Naive thymus-derived CD4-positive, alpha-beta T cell (primary cell): ENCODE measurements at regions not wholly inside any gene's neighbourhood (a gene's known extent, or its start where the extent isn't known, plus 50 kb on each side); places are given as distances from the start of the nearest gene placed in this dataset.

Source experiments
- ATAC-seq: fragments of 150-1000 bp; cut with Tn5 transposase; 2 replicates; pipeline ENCODE4 v1.10.0; 2021; ENCODE audit warnings: mild to moderate bottlenecking, moderate library complexity
- CTCF ChIA-PET: fragments of 350-600 bp; sonication (Branson Sonifier 250); formaldehyde crosslinking; loops from one replicate; lab custom pipeline; 2021; ENCODE audit warnings: antibody characterized with exemption; lab: Charles Lee
- POLR2A ChIA-PET: fragments of 350-600 bp; sonication (Branson Sonifier 250); formaldehyde crosslinking; loops from one replicate; lab custom pipeline; 2021; ENCODE audit warnings: antibody characterized with exemption, inconsistent platforms; lab: Charles Lee
- DNase-seq, 9 donors: peaks; one replicate each; pipeline versions ENCODE4 v3.0.0 to v3.0.0-alpha.2; 2020 to 2022; ENCODE audit warnings: mixed read lengths in 1 of 9
- H3K27ac ChIP-seq: one replicate; pipeline ENCODE4 v1.7.0; 2013; ENCODE audit warnings: mild to moderate bottlenecking, low read depth, low read length, moderate library complexity
- H3K27me3 ChIP-seq, 2 donors: one replicate each; pipeline ENCODE4 v1.7.0; 2013; ENCODE audit warnings: low read length in 2 of 2, mild to moderate bottlenecking in 2 of 2, moderate library complexity in 2 of 2; ENCODE audit not compliant: control insufficient read depth in 2 of 2, insufficient read depth in 2 of 2
- H3K36me3 ChIP-seq, 3 experiments: 1 replicate in 2 of 3; 2 replicates in 1 of 3; pipeline ENCODE4 v1.7.0; 2013; ENCODE audit warnings: low read length in 3 of 3, mild to moderate bottlenecking in 3 of 3, moderate library complexity in 1 of 3; ENCODE audit not compliant: insufficient read depth in 3 of 3, control insufficient read depth in 2 of 3
- H3K4me1 ChIP-seq, 2 donors: one replicate each; pipeline ENCODE4 v1.7.0; 2013; ENCODE audit warnings: low read length in 2 of 2, mild to moderate bottlenecking in 2 of 2, moderate library complexity in 1 of 2; ENCODE audit not compliant: control insufficient read depth in 2 of 2, insufficient read depth in 2 of 2
- H3K4me3 ChIP-seq: 2 replicates; pipeline ENCODE4 v1.7.0; 2013; ENCODE audit warnings: mild to moderate bottlenecking, low read length
- H3K9me3 ChIP-seq, 3 experiments: 1 replicate in 2 of 3; 2 replicates in 1 of 3; pipeline ENCODE4 v1.7.0; 2013; ENCODE audit warnings: low read length in 3 of 3; ENCODE audit not compliant: control insufficient read depth in 2 of 3
- H3K27ac Mint-ChIP-seq, 9 donors: one replicate each; pipeline ENCODE4 v1.8.0; 2020 to 2022; ENCODE audit warnings: mixed read lengths in 9 of 9, mild to moderate bottlenecking in 8 of 9, moderate library complexity in 5 of 9, inconsistent platforms in 2 of 9
- H3K27me3 Mint-ChIP-seq, 5 donors: one replicate each; pipeline ENCODE4 v1.8.0; 2021 to 2022; ENCODE audit warnings: mixed read lengths in 5 of 5, mild to moderate bottlenecking in 1 of 5
- H3K36me3 Mint-ChIP-seq, 5 donors: one replicate each; pipeline ENCODE4 v1.8.0; 2020 to 2022; ENCODE audit warnings: mixed read lengths in 5 of 5, mild to moderate bottlenecking in 3 of 5, inconsistent platforms in 1 of 5
- H3K4me1 Mint-ChIP-seq, 7 donors: one replicate each; pipeline ENCODE4 v1.8.0; 2020 to 2022; ENCODE audit warnings: mixed read lengths in 7 of 7, mild to moderate bottlenecking in 3 of 7, inconsistent platforms in 1 of 7
- H3K4me3 Mint-ChIP-seq, 10 donors: one replicate each; pipeline ENCODE4 v1.8.0; 2020 to 2022; ENCODE audit warnings: mild to moderate bottlenecking in 10 of 10, mixed read lengths in 10 of 10, moderate library complexity in 6 of 10, inconsistent platforms in 2 of 10
- H3K9me3 Mint-ChIP-seq, 11 donors: one replicate each; pipeline ENCODE4 v1.8.0; 2020 to 2022; ENCODE audit warnings: mixed read lengths in 11 of 11, mild to moderate bottlenecking in 4 of 11, inconsistent platforms in 1 of 11, moderate library complexity in 1 of 11
- intact Hi-C, 2 donors: fragments of 100-400 bp; cut with micrococcal nuclease; formaldehyde crosslinking; loops; one replicate each; pipeline ENCODE4 v1.15.1; 2023

GRCh38 chrX:46040001-46040400, 505.2 kb downstream of the ZNF674 start:
- Mint-ChIP-seq H3K27me3 (peaks cover 0 to 7% (median 2%) of the 10 kb centered on the region in 5 donors), H3K27ac (no peak overlapping the region), H3K36me3 (peaks cover 0 to 6% (median 0%) of the 10 kb centered on the region in 5 donors), H3K9me3 (peaks cover 3 to 18% (median 9%) of the 10 kb centered on the region in 11 donors), H3K4me3 (no peak overlapping the region), H3K4me1 (peaks cover 0 to 6% (median 0%) of the 10 kb centered on the region in 7 donors)
- intact Hi-C loops, result no loop called here
- CTCF ChIA-PET, result no interaction called here
- no peaks in the 10 kb centered on the region for H3K4me1 ChIP-seq
- no peak overlapping the region for H3K4me3 ChIP-seq
- H3K36me3 ChIP-seq, result no peaks in the 10 kb centered on the region
- DNase-seq (no peak), ATAC-seq (no peak)
- H3K27ac ChIP-seq, result no peak overlapping the region
- POLR2A ChIA-PET, result no interaction called here
- no peaks in the 10 kb centered on the region for H3K27me3 ChIP-seq
- H3K9me3 ChIP-seq, result no peaks in the 10 kb centered on the region

- intact Hi-C loops, result no loop called here
- DNase-seq (no peak), ATAC-seq (no peak)
- Histone ChIP-seq H3K36me3 (no peaks in the 10 kb centered on the region), H3K4me1 (no peaks in the 10 kb centered on the region), H3K27me3 (no peaks in the 10 kb centered on the region), H3K4me3 (no peak overlapping the region), H3K9me3 (no peaks in the 10 kb centered on the region), H3K27ac (no peak overlapping the region)
- Mint-ChIP-seq H3K36me3 (peaks cover 0 to 6% (median 0%) of the 10 kb centered on the region in 5 donors), H3K27me3 (peaks cover 0 to 7% (median 2%) of the 10 kb centered on the region in 5 donors), H3K4me3 (no peak overlapping the region), H3K27ac (no peak overlapping the region), H3K4me1 (peaks cover 0 to 6% (median 0%) of the 10 kb centered on the region in 7 donors), H3K9me3 (peaks cover 3 to 18% (median 9%) of the 10 kb centered on the region in 11 donors)
- POLR2A ChIA-PET, result no interaction called here
- CTCF ChIA-PET, result no interaction called here
Measured at GRCh38 chrX:46039526-46039925, 505.7 kb downstream of the ZNF674 start.

- Mint-ChIP-seq H3K9me3 (peaks cover 2 to 9% (median 4%) of the 10 kb centered on the region in 11 donors), H3K36me3 (peaks cover 0 to 3% (median 0%) of the 10 kb centered on the region in 5 donors), H3K4me1 (peaks cover 0 to 6% (median 0%) of the 10 kb centered on the region in 7 donors), H3K27me3 (peaks cover 0 to 5% (median 4%) of the 10 kb centered on the region in 5 donors), H3K27ac (no peak overlapping the region), H3K4me3 (no peak overlapping the region)
- no peaks in the 10 kb centered on the region for H3K27me3 ChIP-seq
- H3K9me3 ChIP-seq, result no peaks in the 10 kb centered on the region
- intact Hi-C loops, result no loop called here
- ChIA-PET CTCF (no interaction called here), POLR2A (no interaction called here)
- no peak overlapping the region for H3K27ac ChIP-seq
- H3K4me3 ChIP-seq, result no peak overlapping the region
- DNase-seq (no peak), ATAC-seq (no peak)
- H3K36me3 ChIP-seq, result no peaks in the 10 kb centered on the region
- H3K4me1 ChIP-seq, result no peaks in the 10 kb centered on the region
Measured at GRCh38 chrX:46036508-46036907, 508.7 kb downstream of the ZNF674 start.

- H3K4me1 Mint-ChIP-seq, result peaks cover 0 to 4% (median 0%) of the 10 kb centered on the region in 7 donors
- H3K27me3 Mint-ChIP-seq, result peaks cover 0 to 4% (median 2%) of the 10 kb centered on the region in 5 donors
Measured at GRCh38 chrX:46034868-46035267, 510.4 kb downstream of the ZNF674 start.

GRCh38 chrX:46029777-46030176, 515.4 kb downstream of the ZNF674 start:
- CTCF ChIA-PET, result no interaction called here
- Histone ChIP-seq H3K27me3 (no peaks in the 10 kb centered on the region), H3K9me3 (no peaks in the 10 kb centered on the region), H3K36me3 (no peaks in the 10 kb centered on the region), H3K27ac (no peak overlapping the region), H3K4me3 (no peak overlapping the region), H3K4me1 (no peaks in the 10 kb centered on the region)
- ATAC-seq (no peak), DNase-seq (no peak)
- H3K4me1 Mint-ChIP-seq, result no peaks in the 10 kb centered on the region
- intact Hi-C loops, result no loop called here
- POLR2A ChIA-PET, result no interaction called here
- peaks cover 0 to 4% (median 0%) of the 10 kb centered on the region in 5 donors for H3K27me3 Mint-ChIP-seq
- no peak overlapping the region for H3K27ac Mint-ChIP-seq
- H3K9me3 Mint-ChIP-seq, result peaks cover 0 to 5% (median 0%) of the 10 kb centered on the region in 11 donors
- no peaks in the 10 kb centered on the region for H3K36me3 Mint-ChIP-seq
- no peak overlapping the region for H3K4me3 Mint-ChIP-seq

More at GRCh38 chrX:46034868-46035267, 510.4 kb downstream of the ZNF674 start:
- POLR2A ChIA-PET, result no interaction called here
- DNase-seq (no peak), ATAC-seq (no peak)
- Mint-ChIP-seq H3K27ac (no peak overlapping the region), H3K4me3 (no peak overlapping the region), H3K36me3 (no peaks in the 10 kb centered on the region), H3K9me3 (peaks cover 0 to 4% (median 0%) of the 10 kb centered on the region in 11 donors)
- Histone ChIP-seq H3K27ac (no peak overlapping the region), H3K27me3 (no peaks in the 10 kb centered on the region), H3K36me3 (no peaks in the 10 kb centered on the region), H3K4me1 (no peaks in the 10 kb centered on the region), H3K9me3 (no peaks in the 10 kb centered on the region), H3K4me3 (no peak overlapping the region)
- CTCF ChIA-PET, result no interaction called here
- intact Hi-C loops, result no loop called here

- no peaks in the 10 kb centered on the region for H3K36me3 Mint-ChIP-seq
- no peaks in the 10 kb centered on the region for H3K4me1 Mint-ChIP-seq
- H3K4me3 Mint-ChIP-seq, result no peak overlapping the region
- Histone ChIP-seq H3K27ac (no peak overlapping the region), H3K27me3 (no peaks in the 10 kb centered on the region), H3K9me3 (no peaks in the 10 kb centered on the region), H3K36me3 (no peaks in the 10 kb centered on the region), H3K4me1 (no peaks in the 10 kb centered on the region), H3K4me3 (no peak overlapping the region)
- ATAC-seq (no peak), DNase-seq (no peak)
- H3K9me3 Mint-ChIP-seq, result peaks cover 0 to 2% (median 0%) of the 10 kb centered on the region in 11 donors
- peaks cover 0 to 3% (median 0%) of the 10 kb centered on the region in 5 donors for H3K27me3 Mint-ChIP-seq
- intact Hi-C loops, result no loop called here
- H3K27ac Mint-ChIP-seq, result no peak overlapping the region
- CTCF ChIA-PET, result no interaction called here
- POLR2A ChIA-PET, result no interaction called here
Measured at GRCh38 chrX:46016296-46016695, 528.9 kb downstream of the ZNF674 start.

- intact Hi-C loops, result no loop called here
- no peak for DNase-seq
- Mint-ChIP-seq H3K9me3 (no peaks in the 10 kb centered on the region), H3K4me1 (no peaks in the 10 kb centered on the region), H3K36me3 (no peaks in the 10 kb centered on the region), H3K27me3 (peaks cover 0 to 3% (median 0%) of the 10 kb centered on the region in 5 donors), H3K4me3 (no peak overlapping the region), H3K27ac (no peak overlapping the region)
- ChIA-PET POLR2A (no interaction called here), CTCF (interaction anchor here (0.9 kb wide), 1 partner anchor 361 kb away, joined by 3 read pairs; no protein-coding TSS in a partner anchor)
- H3K9me3 ChIP-seq, result no peaks in the 10 kb centered on the region
- H3K4me1 ChIP-seq, result no peaks in the 10 kb centered on the region
- no peak overlapping the region for H3K27ac ChIP-seq
- H3K36me3 ChIP-seq, result no peaks in the 10 kb centered on the region
- H3K27me3 ChIP-seq, result no peaks in the 10 kb centered on the region
- no peak for ATAC-seq
- H3K4me3 ChIP-seq, result no peak overlapping the region
Measured at GRCh38 chrX:46015653-46016052, 529.6 kb downstream of the ZNF674 start.
